Progenitor cell of endocrine pancreas (in vitro differentiated cells): ENCODE measurements at regions not wholly inside any gene's neighbourhood (a gene's known extent, or its start where the extent isn't known, plus 50 kb on each side); places are given as distances from the start of the nearest gene placed in this dataset.

Experiments used
- DNase-seq: peaks from one replicate; pipeline ENCODE4 v3.0.0; 2021; ENCODE audit warnings: low spot score; ENCODE audit not compliant: unreplicated experiment
- H3K27ac Mint-ChIP-seq: 2 replicates; pipeline ENCODE4 v1.8.0; 2021; ENCODE audit warnings: mild to moderate bottlenecking, moderate library complexity, mixed read lengths
- H3K27me3 Mint-ChIP-seq: 2 replicates; pipeline ENCODE4 v1.8.0; 2021; ENCODE audit warnings: mixed read lengths
- H3K36me3 Mint-ChIP-seq: 2 replicates; pipeline ENCODE4 v1.8.0; 2022; ENCODE audit warnings: mixed read lengths; ENCODE audit not compliant: insufficient read depth
- H3K4me1 Mint-ChIP-seq: 2 replicates; pipeline ENCODE4 v1.8.0; 2021; ENCODE audit warnings: low read depth, mixed read lengths
- H3K4me3 Mint-ChIP-seq: 2 replicates; pipeline ENCODE4 v1.8.0; 2021; ENCODE audit warnings: low read depth, mild to moderate bottlenecking, moderate library complexity, mixed read lengths
- H3K9me3 Mint-ChIP-seq: 2 replicates; pipeline ENCODE4 v1.8.0; 2021; ENCODE audit warnings: low read depth, mixed read lengths
- TF ChIP-seq, protein P1 (sequence below): fragments of 200-600 bp; sonication (generic); IDR thresholded peaks from one replicate; pipeline ENCODE4 v1.5.0; 2021; ENCODE audit warnings: antibody characterized with exemption, mild to moderate bottlenecking; ENCODE audit not compliant: unreplicated experiment

DNA sequence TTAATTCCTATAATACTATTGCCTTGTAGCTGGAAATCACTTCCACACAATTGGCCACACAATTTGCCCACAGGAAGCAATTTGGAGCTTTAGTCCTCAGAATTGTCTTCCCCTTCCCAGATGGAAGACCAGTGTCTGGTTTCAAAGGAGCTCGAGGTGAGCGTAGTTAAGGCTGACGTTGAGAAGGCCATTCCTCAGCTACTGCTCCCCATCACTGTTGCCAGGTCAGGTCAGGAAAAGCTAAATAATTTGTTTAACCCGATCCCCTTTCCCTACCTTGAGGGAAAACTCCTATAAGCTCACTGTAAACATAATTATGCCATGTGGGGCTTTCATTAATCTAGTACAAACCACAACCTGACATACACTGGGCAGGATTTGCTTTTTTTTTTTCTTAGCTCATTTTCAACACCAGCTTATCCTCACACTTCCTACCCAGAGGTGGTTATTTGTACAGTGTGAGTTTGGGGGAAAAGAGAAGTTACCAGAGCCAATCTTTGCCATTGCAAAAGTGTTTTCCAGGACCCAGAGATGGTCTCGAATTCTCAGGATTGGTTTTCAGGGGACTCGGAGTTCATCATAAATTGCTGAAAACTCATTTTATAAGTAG lies 242.7 kb downstream of the CLIC5 start:
- DNase-seq = no peak
- Mint-ChIP-seq H3K4me3 (no peak overlapping the region), H3K9me3 (peaks cover 4% of the 10 kb centered on the region), H3K36me3 (no peaks in the 10 kb centered on the region), H3K4me1 (no peaks in the 10 kb centered on the region), H3K27me3 (peaks cover 3% of the 10 kb centered on the region), H3K27ac (no peak overlapping the region)
- TF ChIP-seq, protein P1, sequence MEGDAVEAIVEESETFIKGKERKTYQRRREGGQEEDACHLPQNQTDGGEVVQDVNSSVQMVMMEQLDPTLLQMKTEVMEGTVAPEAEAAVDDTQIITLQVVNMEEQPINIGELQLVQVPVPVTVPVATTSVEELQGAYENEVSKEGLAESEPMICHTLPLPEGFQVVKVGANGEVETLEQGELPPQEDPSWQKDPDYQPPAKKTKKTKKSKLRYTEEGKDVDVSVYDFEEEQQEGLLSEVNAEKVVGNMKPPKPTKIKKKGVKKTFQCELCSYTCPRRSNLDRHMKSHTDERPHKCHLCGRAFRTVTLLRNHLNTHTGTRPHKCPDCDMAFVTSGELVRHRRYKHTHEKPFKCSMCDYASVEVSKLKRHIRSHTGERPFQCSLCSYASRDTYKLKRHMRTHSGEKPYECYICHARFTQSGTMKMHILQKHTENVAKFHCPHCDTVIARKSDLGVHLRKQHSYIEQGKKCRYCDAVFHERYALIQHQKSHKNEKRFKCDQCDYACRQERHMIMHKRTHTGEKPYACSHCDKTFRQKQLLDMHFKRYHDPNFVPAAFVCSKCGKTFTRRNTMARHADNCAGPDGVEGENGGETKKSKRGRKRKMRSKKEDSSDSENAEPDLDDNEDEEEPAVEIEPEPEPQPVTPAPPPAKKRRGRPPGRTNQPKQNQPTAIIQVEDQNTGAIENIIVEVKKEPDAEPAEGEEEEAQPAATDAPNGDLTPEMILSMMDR = no peak

- no peak for DNase-seq
- H3K27me3 Mint-ChIP-seq = peaks cover 3% of the 10 kb centered on the region
- H3K9me3 Mint-ChIP-seq = peaks cover 4% of the 10 kb centered on the region
- no peak overlapping the region for H3K4me3 Mint-ChIP-seq
- H3K4me1 Mint-ChIP-seq = no peaks in the 10 kb centered on the region
- no peaks in the 10 kb centered on the region for H3K36me3 Mint-ChIP-seq
- no peak overlapping the region for H3K27ac Mint-ChIP-seq
- TF ChIP-seq, protein P1 = no peak
These were observed 243.6 kb downstream of the CLIC5 start for GRCh38 chr6:45772051-45772450.

GRCh38 chr6:45763281-45763680 lies 252.4 kb downstream of the CLIC5 start:
- Mint-ChIP-seq H3K4me1 (no peaks in the 10 kb centered on the region), H3K27ac (no peak overlapping the region), H3K27me3 (no peaks in the 10 kb centered on the region), H3K9me3 (peaks cover 12% of the 10 kb centered on the region), H3K36me3 (no peaks in the 10 kb centered on the region), H3K4me3 (no peak overlapping the region)
- no peak for DNase-seq
- TF ChIP-seq, protein P1 = no peak

DNA sequence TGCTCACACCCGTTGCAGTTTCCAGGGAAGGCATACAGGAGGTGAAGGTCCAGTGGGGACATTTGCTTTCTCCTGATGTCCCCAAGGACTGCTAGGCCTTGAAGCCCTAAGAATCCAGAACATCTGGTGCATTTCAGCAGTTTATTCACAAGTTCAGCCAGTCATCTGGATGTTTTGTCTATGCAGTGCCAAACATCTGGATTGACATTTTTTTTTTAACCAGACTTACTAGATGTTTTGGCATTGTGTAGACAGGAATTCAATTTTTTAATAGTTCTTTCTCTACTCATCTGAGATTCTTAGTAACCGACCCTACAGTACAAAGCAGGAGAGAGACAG lies 256.2 kb downstream of the CLIC5 start:
- Mint-ChIP-seq H3K27ac (no peak overlapping the region), H3K4me3 (no peak overlapping the region), H3K27me3 (peaks cover 9% of the 10 kb centered on the region), H3K4me1 (no peaks in the 10 kb centered on the region), H3K36me3 (no peaks in the 10 kb centered on the region), H3K9me3 (peaks cover 7% of the 10 kb centered on the region)
- TF ChIP-seq, protein P1 = no peak
- no peak for DNase-seq

DNA sequence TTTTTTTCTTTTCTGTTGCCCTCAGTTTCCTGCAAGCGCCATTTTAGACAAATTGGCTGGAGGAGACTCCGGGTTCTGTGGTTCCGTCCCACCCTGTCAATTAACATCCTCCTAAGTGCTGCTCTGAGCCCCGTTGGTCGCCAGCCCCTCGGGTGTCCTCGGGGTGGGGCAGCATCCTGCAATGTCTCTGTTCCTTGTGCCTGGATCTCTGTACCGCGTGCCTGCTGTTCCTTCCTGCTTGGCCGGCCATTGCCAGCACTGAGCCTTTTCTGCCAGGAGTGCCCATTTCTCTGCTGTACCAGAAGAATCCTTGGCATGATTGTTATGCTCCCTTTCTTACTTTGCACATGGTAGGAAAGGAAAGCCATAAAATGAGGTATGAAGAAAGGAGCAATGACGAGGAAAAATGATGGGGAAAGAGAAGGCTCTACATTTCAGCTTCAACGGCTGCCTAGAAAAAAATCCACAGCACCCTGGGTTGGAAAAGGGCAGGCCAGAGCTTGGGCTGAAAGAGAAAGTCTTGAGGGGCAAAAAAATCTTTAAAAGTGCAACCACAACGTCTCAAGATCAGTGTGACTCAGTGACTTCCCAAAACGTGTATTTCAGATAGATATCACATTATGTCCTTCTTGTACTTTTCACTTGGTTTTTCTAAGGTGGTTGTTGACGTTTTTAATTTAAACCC lies 256.7 kb downstream of the CLIC5 start:
- no peaks in the 10 kb centered on the region for H3K36me3 Mint-ChIP-seq
- no peaks in the 10 kb centered on the region for H3K4me1 Mint-ChIP-seq
- TF ChIP-seq, protein P1 = no peak
- H3K9me3 Mint-ChIP-seq = peaks cover 4% of the 10 kb centered on the region
- no peak overlapping the region for H3K27ac Mint-ChIP-seq
- H3K4me3 Mint-ChIP-seq = no peak overlapping the region
- peaks cover 9% of the 10 kb centered on the region for H3K27me3 Mint-ChIP-seq
- no peak for DNase-seq
